ENCODE measurements at regions not wholly inside any gene's neighbourhood (a gene's known extent, or its start where the extent isn't known, plus 50 kb on each side); places are given as distances from the start of the nearest gene placed in this dataset.

- H3K36me3 Mint-ChIP-seq (ENCODE audit: low read depth, unreplicated experiment): no peaks in the 10 kb centered on the region
- H3K4me3 Mint-ChIP-seq (ENCODE audit: unreplicated experiment): no peak overlapping the region
- FAIRE-seq (no peak), DNase-seq (ENCODE audit: low read depth) (no peak)
- H3K36me3 ChIP-seq (ENCODE audit: insufficient read depth, low read length): no peaks in the 10 kb centered on the region
- H3K27ac ChIP-seq (ENCODE audit: low read depth, low read length): no peak overlapping the region
- H2AFZ ChIP-seq (ENCODE audit: low read depth, low read length): no peak overlapping the region
- H3K27me3 ChIP-seq (ENCODE audit: insufficient read depth, low read length): no peaks in the 10 kb centered on the region
- H3K9ac ChIP-seq (ENCODE audit: low read length): no peak overlapping the region
- peaks cover 2% of the 10 kb centered on the region for H3K9me3 Mint-ChIP-seq (ENCODE audit: unreplicated experiment)
- H3K4me1 Mint-ChIP-seq (ENCODE audit: low read depth, unreplicated experiment): no peaks in the 10 kb centered on the region
- H3K79me2 ChIP-seq (ENCODE audit: insufficient read depth, low read length): no peaks in the 10 kb centered on the region
- H3K4me1 ChIP-seq (ENCODE audit: insufficient read depth, low read length): no peaks in the 10 kb centered on the region
- no peaks in the 10 kb centered on the region for H4K20me1 ChIP-seq (ENCODE audit: insufficient read depth, low read length)
- H3K27ac Mint-ChIP-seq (ENCODE audit: unreplicated experiment): no peak overlapping the region
- no peaks in the 10 kb centered on the region for H3K27me3 Mint-ChIP-seq (ENCODE audit: low read depth, unreplicated experiment)
- H3K9me3 ChIP-seq (ENCODE audit: insufficient read depth, low read depth, low read length): peaks cover 4% of the 10 kb centered on the region
- H3K4me2 ChIP-seq (ENCODE audit: low read length): no peak overlapping the region
- TF ChIP-seq CTCF (IDR thresholded peaks at IDR 0.05; ENCODE audit: insufficient read depth, low read depth, low read length): no peak
- TF ChIP-seq EZH2 (IDR thresholded peaks at IDR 0.05; ENCODE audit: insufficient read depth, low read length): no peak
- H3K4me3 ChIP-seq (ENCODE audit: insufficient read depth, low read depth, low read length): no peak overlapping the region
Measured at GRCh38 chr15:46591462-46591861, 956.6 kb downstream of the SQOR start.

- no peak overlapping the region for H3K4me3 Mint-ChIP-seq (ENCODE audit: unreplicated experiment)
- no peak for FAIRE-seq
- no peak overlapping the region for H3K4me2 ChIP-seq (ENCODE audit: low read length)
Measured at GRCh38 chr15:46595016-46595415, 960.2 kb downstream of the SQOR start.

More at GRCh38 chr15:46595016-46595415, 960.2 kb downstream of the SQOR start:
- Histone ChIP-seq H3K9ac (ENCODE audit: low read length) (no peak overlapping the region), H3K27ac (ENCODE audit: low read depth, low read length) (no peak overlapping the region), H4K20me1 (ENCODE audit: insufficient read depth, low read length) (no peaks in the 10 kb centered on the region), H3K9me3 (ENCODE audit: insufficient read depth, low read depth, low read length) (peaks cover 4% of the 10 kb centered on the region), H3K79me2 (ENCODE audit: insufficient read depth, low read length) (no peaks in the 10 kb centered on the region), H2AFZ (ENCODE audit: low read depth, low read length) (no peak overlapping the region), H3K27me3 (ENCODE audit: insufficient read depth, low read length) (no peaks in the 10 kb centered on the region), H3K4me3 (ENCODE audit: insufficient read depth, low read depth, low read length) (no peak overlapping the region), H3K4me1 (ENCODE audit: insufficient read depth, low read length) (no peaks in the 10 kb centered on the region), H3K36me3 (ENCODE audit: insufficient read depth, low read length) (no peaks in the 10 kb centered on the region)
- Mint-ChIP-seq H3K27me3 (ENCODE audit: low read depth, unreplicated experiment) (no peaks in the 10 kb centered on the region), H3K4me1 (ENCODE audit: low read depth, unreplicated experiment) (no peaks in the 10 kb centered on the region), H3K27ac (ENCODE audit: unreplicated experiment) (no peak overlapping the region), H3K9me3 (ENCODE audit: unreplicated experiment) (peaks cover 2% of the 10 kb centered on the region), H3K36me3 (ENCODE audit: low read depth, unreplicated experiment) (no peaks in the 10 kb centered on the region)
- DNase-seq (ENCODE audit: low read depth): no peak
- TF ChIP-seq EZH2 (IDR thresholded peaks at IDR 0.05; ENCODE audit: insufficient read depth, low read length) (no peak), CTCF (IDR thresholded peaks at IDR 0.05; ENCODE audit: insufficient read depth, low read depth, low read length) (no peak)

All from astrocyte (in vitro differentiated cells and primary cell).